DND-41 (cell line): ENCODE measurements at regions not wholly inside any gene's neighbourhood (a gene's known extent, or its start where the extent isn't known, plus 50 kb on each side); places are given as distances from the start of the nearest gene placed in this dataset.

Source experiments
- EZH2 ChIP-seq: IDR thresholded peaks from 3 replicates; pipeline ENCODE4 v1.6.1; 2012; ENCODE audit warnings: borderline replicate concordance, low read depth, mild to moderate bottlenecking, moderate library complexity, low read length, inconsistent platforms; ENCODE audit not compliant: severe bottlenecking
- TF ChIP-seq, protein P1 (sequence below): IDR thresholded peaks from 2 replicates; pipeline ENCODE4 v1.5.1; 2012; ENCODE audit warnings: borderline replicate concordance, low read length, moderate library complexity, mild to moderate bottlenecking; ENCODE audit not compliant: poor library complexity, severe bottlenecking; ENCODE audit errors: extremely low read depth

DNA sequence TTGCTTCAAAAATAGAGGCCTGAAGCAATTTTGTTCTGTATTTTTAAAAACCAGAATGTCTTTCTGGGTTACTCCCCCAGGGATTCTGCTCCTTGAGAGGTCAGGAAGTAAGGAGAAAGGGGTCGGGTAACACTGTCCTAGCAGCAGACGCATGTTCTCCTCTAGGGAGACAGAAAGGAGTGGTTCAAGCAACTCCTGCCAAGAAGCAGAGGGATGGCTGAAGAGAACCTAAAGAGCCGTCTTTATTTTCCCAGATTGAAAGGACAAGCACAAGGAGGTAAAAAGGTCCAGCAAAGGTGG lies 58.0 kb upstream of the SLC4A11 start:
- TF ChIP-seq, protein P1, sequence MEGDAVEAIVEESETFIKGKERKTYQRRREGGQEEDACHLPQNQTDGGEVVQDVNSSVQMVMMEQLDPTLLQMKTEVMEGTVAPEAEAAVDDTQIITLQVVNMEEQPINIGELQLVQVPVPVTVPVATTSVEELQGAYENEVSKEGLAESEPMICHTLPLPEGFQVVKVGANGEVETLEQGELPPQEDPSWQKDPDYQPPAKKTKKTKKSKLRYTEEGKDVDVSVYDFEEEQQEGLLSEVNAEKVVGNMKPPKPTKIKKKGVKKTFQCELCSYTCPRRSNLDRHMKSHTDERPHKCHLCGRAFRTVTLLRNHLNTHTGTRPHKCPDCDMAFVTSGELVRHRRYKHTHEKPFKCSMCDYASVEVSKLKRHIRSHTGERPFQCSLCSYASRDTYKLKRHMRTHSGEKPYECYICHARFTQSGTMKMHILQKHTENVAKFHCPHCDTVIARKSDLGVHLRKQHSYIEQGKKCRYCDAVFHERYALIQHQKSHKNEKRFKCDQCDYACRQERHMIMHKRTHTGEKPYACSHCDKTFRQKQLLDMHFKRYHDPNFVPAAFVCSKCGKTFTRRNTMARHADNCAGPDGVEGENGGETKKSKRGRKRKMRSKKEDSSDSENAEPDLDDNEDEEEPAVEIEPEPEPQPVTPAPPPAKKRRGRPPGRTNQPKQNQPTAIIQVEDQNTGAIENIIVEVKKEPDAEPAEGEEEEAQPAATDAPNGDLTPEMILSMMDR, result no peak
- TF ChIP-seq EZH2, result no peak
